HG02884 (cell line): ENCODE measurements at regions not wholly inside any gene's neighbourhood (a gene's known extent, or its start where the extent isn't known, plus 50 kb on each side); places are given as distances from the start of the nearest gene placed in this dataset.

Source experiments
- ATAC-seq: cut with Tn5 transposase; IDR thresholded peaks from one replicate; pipeline ENCODE4 v1.9.1; 2021; ENCODE audit warnings: mild to moderate bottlenecking, moderate library complexity; ENCODE audit not compliant: unreplicated experiment

GRCh38 chr1:187079330-187079729 is 250.6 kb downstream of the PLA2G4A start:
- ATAC-seq, result no peak

GRCh38 chr1:187091666-187092065 is 262.9 kb downstream of the PLA2G4A start:
- no peak for ATAC-seq

GRCh38 chr1:187092104-187092503 is 263.4 kb downstream of the PLA2G4A start:
- no peak for ATAC-seq

GRCh38 chr1:187096689-187097088 is 267.9 kb downstream of the PLA2G4A start:
- ATAC-seq, result no peak

- no peak for ATAC-seq
Observed at GRCh38 chr1:187110351-187110750, 281.6 kb downstream of the PLA2G4A start.

- ATAC-seq, result no peak
Observed at GRCh38 chr1:187114792-187115191, 286.0 kb downstream of the PLA2G4A start.

GRCh38 chr1:187121661-187122060 is 292.9 kb downstream of the PLA2G4A start:
- no peak for ATAC-seq

GRCh38 chr1:187122566-187122965 is 293.8 kb downstream of the PLA2G4A start:
- ATAC-seq, result no peak

- no peak for ATAC-seq
Observed at GRCh38 chr1:187129132-187129531, 300.4 kb downstream of the PLA2G4A start.

- ATAC-seq, result no peak
Observed at GRCh38 chr1:187143783-187144182, 315.0 kb downstream of the PLA2G4A start.

GRCh38 chr1:187146388-187146787 is 317.6 kb downstream of the PLA2G4A start:
- no peak for ATAC-seq

- no peak for ATAC-seq
Observed at GRCh38 chr1:187151555-187151954, 322.8 kb downstream of the PLA2G4A start.

- ATAC-seq, result no peak
Observed at GRCh38 chr1:187153047-187153446, 324.3 kb downstream of the PLA2G4A start.

GRCh38 chr1:187157115-187157514 is 328.4 kb downstream of the PLA2G4A start:
- no peak for ATAC-seq

GRCh38 chr1:187157552-187157951 is 328.8 kb downstream of the PLA2G4A start:
- ATAC-seq, result no peak

GRCh38 chr1:187167555-187167954 is 338.8 kb downstream of the PLA2G4A start:
- ATAC-seq, result no peak

- no peak for ATAC-seq
Observed at GRCh38 chr1:187168297-187168696, 339.5 kb downstream of the PLA2G4A start.

- no peak for ATAC-seq
Observed at GRCh38 chr1:187185389-187185788, 356.6 kb downstream of the PLA2G4A start.

- ATAC-seq, result no peak
Observed at GRCh38 chr1:187197685-187198084, 368.9 kb downstream of the PLA2G4A start.

- ATAC-seq, result no peak
Observed at GRCh38 chr1:187203257-187203656, 374.5 kb downstream of the PLA2G4A start.

GRCh38 chr1:187212377-187212776 is 383.6 kb downstream of the PLA2G4A start:
- ATAC-seq, result no peak

- ATAC-seq, result no peak
Observed at GRCh38 chr1:187226396-187226795, 397.6 kb downstream of the PLA2G4A start.

- ATAC-seq, result no peak
Observed at GRCh38 chr1:187228790-187229189, 400.0 kb downstream of the PLA2G4A start.

- ATAC-seq, result no peak
Observed at GRCh38 chr1:187229496-187229895, 400.7 kb downstream of the PLA2G4A start.
